Karpas-422 (cell line): ENCODE measurements at regions not wholly inside any gene's neighbourhood (a gene's known extent, or its start where the extent isn't known, plus 50 kb on each side); places are given as distances from the start of the nearest gene placed in this dataset.

Experiments used
- DNase-seq: peaks from one replicate; pipeline ENCODE4 v3.0.0-alpha.2; 2015
- H2AFZ ChIP-seq: fragments of 200-600 bp; sonication (generic); 2 replicates; pipeline ENCODE4 v1.6.1; 2014; ENCODE audit warnings: antibody characterized with exemption, low read length, mixed read lengths
- H3K27ac ChIP-seq: fragments of 200-600 bp; sonication (generic); 2 replicates; pipeline ENCODE4 v1.5.1; 2014; ENCODE audit warnings: mild to moderate bottlenecking, low read length, moderate library complexity
- H3K27me3 ChIP-seq: fragments of 200-600 bp; sonication (generic); 2 replicates; pipeline ENCODE4 v1.6.1; 2014; ENCODE audit warnings: low read length, mixed read lengths
- H3K36me3 ChIP-seq: fragments of 200-600 bp; sonication (generic); 2 replicates; pipeline ENCODE4 v1.6.1; 2014; ENCODE audit warnings: low read length, mixed read lengths; ENCODE audit not compliant: insufficient read depth
- H3K4me1 ChIP-seq: fragments of 200-600 bp; sonication (generic); 2 replicates; pipeline ENCODE4 v1.6.1; 2014; ENCODE audit warnings: mild to moderate bottlenecking, low read length, mixed read lengths
- H3K4me2 ChIP-seq: fragments of 200-600 bp; sonication (generic); 2 replicates; pipeline ENCODE4 v1.6.1; 2014; ENCODE audit warnings: low read length, low read depth, mild to moderate bottlenecking; ENCODE audit not compliant: poor library complexity, severe bottlenecking
- H3K4me3 ChIP-seq: fragments of 200-600 bp; sonication (generic); 2 replicates; pipeline ENCODE4 v1.5.1; 2014; ENCODE audit warnings: mild to moderate bottlenecking, antibody characterized with exemption, low read length, mixed read lengths
- H3K79me2 ChIP-seq: fragments of 200-600 bp; sonication (generic); 2 replicates; pipeline ENCODE4 v1.6.1; 2014; ENCODE audit warnings: mild to moderate bottlenecking, low read length, mixed read lengths
- H3K9ac ChIP-seq: fragments of 200-600 bp; sonication (generic); 2 replicates; pipeline ENCODE4 v1.6.0; 2014; ENCODE audit warnings: low read length
- H3K9me2 ChIP-seq: fragments of 200-600 bp; sonication (generic), shearing (Covaris generic); replicated peaks from 2 replicates; pipeline ENCODE4 v1.6.0; 2014; ENCODE audit warnings: mild to moderate bottlenecking, low read length, moderate library complexity; ENCODE audit not compliant: insufficient read depth
- H3K9me3 ChIP-seq: fragments of 300-700, 200-600 bp; sonication (generic); 2 replicates; pipeline ENCODE4 v1.6.1; 2014; ENCODE audit warnings: low read length, mixed read lengths
- H4K20me1 ChIP-seq: fragments of 200-600 bp; sonication (generic); 2 replicates; pipeline ENCODE4 v1.6.1; 2014; ENCODE audit warnings: mild to moderate bottlenecking, antibody characterized with exemption, low read length, low read depth; ENCODE audit not compliant: insufficient read depth

- H3K9me2 ChIP-seq = no peaks in the 10 kb centered on the region
- H3K36me3 ChIP-seq = no peaks in the 10 kb centered on the region
- H3K9ac ChIP-seq = no peak overlapping the region
- no peaks in the 10 kb centered on the region for H3K9me3 ChIP-seq
- no peaks in the 10 kb centered on the region for H3K79me2 ChIP-seq
- no peak overlapping the region for H3K4me2 ChIP-seq
- DNase-seq = no peak
- no peaks in the 10 kb centered on the region for H3K27me3 ChIP-seq
- no peaks in the 10 kb centered on the region for H3K4me1 ChIP-seq
- no peak overlapping the region for H2AFZ ChIP-seq
- H3K27ac ChIP-seq = no peak overlapping the region
- no peak overlapping the region for H3K4me3 ChIP-seq
- no peaks in the 10 kb centered on the region for H4K20me1 ChIP-seq
Measured at GRCh38 chr4:133968174-133968573, 233.4 kb downstream of the PABPC4L start.

GRCh38 chr4:133960975-133961374 is 240.6 kb downstream of the PABPC4L start:
- Histone ChIP-seq H2AFZ (no peak overlapping the region), H3K79me2 (no peaks in the 10 kb centered on the region), H3K36me3 (no peaks in the 10 kb centered on the region), H3K27me3 (no peaks in the 10 kb centered on the region), H3K9me2 (no peaks in the 10 kb centered on the region; the same call in 1 of the 2 replicates), H3K4me2 (no peak overlapping the region), H3K9ac (no peak overlapping the region), H3K4me3 (no peak overlapping the region), H3K4me1 (no peaks in the 10 kb centered on the region), H3K27ac (no peak overlapping the region), H3K9me3 (no peaks in the 10 kb centered on the region), H4K20me1 (no peaks in the 10 kb centered on the region)
- no peak for DNase-seq

DNA sequence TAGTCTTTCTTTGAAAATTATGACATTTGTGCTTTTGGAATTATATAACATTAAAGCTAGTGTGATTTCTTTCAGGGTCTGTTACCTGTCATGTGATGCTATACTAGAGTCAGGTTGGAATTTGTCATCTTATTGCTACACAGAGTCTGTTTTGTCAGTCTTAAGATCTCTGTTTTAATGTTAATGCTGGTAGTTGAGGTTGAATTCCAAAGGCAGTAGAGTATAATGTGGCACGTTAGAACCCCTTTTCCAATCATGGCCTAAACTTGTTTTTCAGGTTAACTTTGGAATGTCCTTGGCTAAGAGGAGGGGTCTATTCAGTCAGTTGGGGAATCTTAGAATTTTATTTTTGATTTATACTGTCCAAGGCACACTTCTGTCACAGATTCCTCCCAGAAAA is 258.5 kb downstream of the PABPC4L start:
- H4K20me1 ChIP-seq = no peaks in the 10 kb centered on the region

GRCh38 chr4:133938061-133938460 is 263.5 kb downstream of the PABPC4L start:
- no peaks in the 10 kb centered on the region for H3K36me3 ChIP-seq
- H3K9ac ChIP-seq = no peak overlapping the region
- no peak overlapping the region for H3K27ac ChIP-seq
- H3K9me3 ChIP-seq = 0 out of 2 replicates have a peak, but pooled peaks cover 3% of the 10 kb centered on the region
- no peak overlapping the region for H3K4me3 ChIP-seq
- no peaks in the 10 kb centered on the region for H4K20me1 ChIP-seq
- no peaks in the 10 kb centered on the region for H3K79me2 ChIP-seq
- no peak overlapping the region for H3K4me2 ChIP-seq
- no peak for DNase-seq
- H2AFZ ChIP-seq = no peak overlapping the region
- H3K4me1 ChIP-seq = no peaks in the 10 kb centered on the region
- no peaks in the 10 kb centered on the region for H3K9me2 ChIP-seq
- no peaks in the 10 kb centered on the region for H3K27me3 ChIP-seq

More for the DNA sequence above, 258.5 kb downstream of the PABPC4L start:
- Histone ChIP-seq H3K27me3 (no peaks in the 10 kb centered on the region), H3K9me3 (0 out of 2 replicates have a peak, but pooled peaks cover 3% of the 10 kb centered on the region), H3K79me2 (no peaks in the 10 kb centered on the region), H3K36me3 (no peaks in the 10 kb centered on the region), H2AFZ (no peak overlapping the region), H3K4me2 (no peak overlapping the region), H3K4me1 (no peaks in the 10 kb centered on the region), H3K9ac (no peak overlapping the region), H3K9me2 (no peaks in the 10 kb centered on the region), H3K4me3 (no peak overlapping the region), H3K27ac (no peak overlapping the region)
- DNase-seq = no peak

DNA sequence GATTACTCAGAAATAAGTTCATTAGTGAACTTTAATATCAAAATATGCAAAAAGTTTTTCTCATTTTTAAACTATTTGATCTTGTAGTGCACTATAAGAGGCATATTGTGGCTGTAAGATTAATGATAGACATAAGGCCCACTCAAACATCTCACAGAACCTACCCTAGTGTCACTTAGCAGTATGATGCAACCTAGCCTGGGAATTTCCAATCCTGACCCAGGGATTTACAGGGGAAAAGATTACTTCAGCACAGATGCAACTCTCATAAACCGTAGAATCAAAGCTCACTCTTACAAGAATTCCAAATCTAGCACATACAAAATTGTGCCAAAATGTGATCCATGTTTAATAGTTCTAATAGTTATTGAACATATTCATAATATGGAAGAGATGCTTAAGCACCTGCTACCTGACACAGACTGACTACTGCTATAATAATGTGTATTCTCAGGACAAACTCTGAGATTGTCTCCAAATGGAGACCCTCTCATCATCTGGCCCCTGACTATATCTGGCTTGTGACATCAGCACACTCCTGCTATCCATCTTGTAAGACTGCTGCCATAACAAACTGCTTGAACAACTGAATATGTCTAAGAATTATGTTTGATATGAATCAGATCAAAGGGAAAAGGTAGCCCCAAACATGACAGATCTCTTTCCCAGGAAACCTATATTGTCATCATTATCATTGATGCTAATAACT is 271.9 kb downstream of the PABPC4L start:
- H3K4me3 ChIP-seq = no peak overlapping the region
- no peaks in the 10 kb centered on the region for H4K20me1 ChIP-seq
- no peaks in the 10 kb centered on the region for H3K79me2 ChIP-seq
- no peak overlapping the region for H3K27ac ChIP-seq
- no peak overlapping the region for H2AFZ ChIP-seq
- H3K27me3 ChIP-seq = no peaks in the 10 kb centered on the region
- H3K9me3 ChIP-seq = no peaks in the 10 kb centered on the region
- no peaks in the 10 kb centered on the region for H3K9me2 ChIP-seq
- H3K9ac ChIP-seq = no peak overlapping the region
- no peak for DNase-seq
- H3K36me3 ChIP-seq = no peaks in the 10 kb centered on the region
- H3K4me1 ChIP-seq = no peaks in the 10 kb centered on the region
- no peak overlapping the region for H3K4me2 ChIP-seq

DNA sequence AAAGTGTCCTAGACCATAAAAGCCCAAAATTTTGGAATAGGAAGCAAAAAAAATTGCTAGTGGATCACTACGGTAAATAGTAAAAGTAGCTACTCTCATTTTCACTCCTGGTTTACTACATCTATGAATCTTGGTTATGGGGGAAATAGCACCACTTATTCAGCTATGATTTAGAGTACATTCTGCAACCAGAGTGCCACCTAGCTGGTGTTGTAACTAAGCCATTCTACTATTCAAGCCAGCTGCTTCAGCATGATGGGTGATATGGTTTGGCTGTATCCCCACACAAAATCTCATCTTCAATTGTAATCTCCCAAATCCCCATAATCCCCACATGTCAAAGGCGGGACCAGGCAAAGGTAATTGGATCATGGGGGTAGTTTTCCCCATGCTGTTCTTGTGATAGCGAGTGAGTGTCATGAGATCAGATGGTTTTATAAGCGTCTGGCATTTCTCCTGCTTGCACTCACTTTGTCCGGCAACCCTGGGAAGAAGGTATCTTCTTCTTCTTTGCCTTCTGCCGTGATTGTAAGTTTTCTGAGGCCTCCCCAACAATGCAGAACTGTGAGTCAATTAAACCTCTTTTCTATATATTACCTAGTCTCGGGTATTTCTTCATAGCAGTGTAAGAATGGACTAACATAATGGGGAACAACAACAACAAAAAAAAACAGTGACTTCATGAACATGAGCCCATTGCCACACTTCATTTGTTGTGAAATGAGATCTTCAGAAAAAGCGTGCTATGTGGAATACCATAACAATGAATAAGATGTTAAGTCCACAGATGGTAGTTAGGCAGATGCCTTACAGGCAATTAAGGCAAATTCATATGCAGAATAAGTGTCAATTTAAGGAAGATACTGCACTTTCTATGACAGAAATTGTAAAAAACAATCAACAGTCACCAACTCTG is 280.1 kb downstream of the PABPC4L start:
- no peaks in the 10 kb centered on the region for H3K36me3 ChIP-seq
- DNase-seq = peak; percentile 43

GRCh38 chr4:133920236-133920635 is 281.4 kb downstream of the PABPC4L start:
- no peaks in the 10 kb centered on the region for H4K20me1 ChIP-seq
- H2AFZ ChIP-seq = no peak overlapping the region
- H3K79me2 ChIP-seq = no peaks in the 10 kb centered on the region
- no peak overlapping the region for H3K4me3 ChIP-seq
- no peaks in the 10 kb centered on the region for H3K9me2 ChIP-seq
- H3K36me3 ChIP-seq = no peaks in the 10 kb centered on the region
- no peak for DNase-seq
- H3K27ac ChIP-seq = no peak overlapping the region
- no peak overlapping the region for H3K4me2 ChIP-seq
- no peaks in the 10 kb centered on the region for H3K27me3 ChIP-seq
- H3K9ac ChIP-seq = no peak overlapping the region
- H3K4me1 ChIP-seq = no peaks in the 10 kb centered on the region
- no peaks in the 10 kb centered on the region for H3K9me3 ChIP-seq

More for the DNA sequence above, 280.1 kb downstream of the PABPC4L start:
- Histone ChIP-seq H2AFZ (no peak overlapping the region), H3K27ac (no peak overlapping the region), H3K4me1 (no peaks in the 10 kb centered on the region), H3K4me3 (no peak overlapping the region), H3K9ac (no peak overlapping the region), H3K9me3 (no peaks in the 10 kb centered on the region), H3K27me3 (no peaks in the 10 kb centered on the region), H3K9me2 (no peaks in the 10 kb centered on the region), H4K20me1 (no peaks in the 10 kb centered on the region), H3K4me2 (no peak overlapping the region), H3K79me2 (no peaks in the 10 kb centered on the region)

DNA sequence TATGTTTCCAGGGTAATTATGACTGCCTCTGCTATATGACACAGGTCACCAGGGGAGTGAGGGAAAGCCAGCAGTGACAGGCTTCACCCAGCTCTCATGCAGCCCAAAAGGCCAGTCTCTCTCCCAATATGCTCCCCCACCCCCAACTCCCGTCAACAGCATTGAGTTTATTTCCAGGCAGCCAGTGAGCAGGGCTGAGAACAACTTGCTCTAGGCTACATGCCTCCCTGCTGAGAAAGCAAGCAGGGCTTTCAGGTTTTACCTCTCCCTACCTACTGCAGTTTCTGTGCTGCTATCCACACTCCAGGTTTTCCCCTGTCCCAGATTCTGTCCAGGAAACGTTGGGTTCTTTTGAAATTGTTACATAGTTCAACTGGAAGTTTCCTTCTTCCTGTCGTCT is 291.4 kb downstream of the PABPC4L start:
- Histone ChIP-seq H2AFZ (no peak overlapping the region), H3K4me1 (no peaks in the 10 kb centered on the region), H3K36me3 (no peaks in the 10 kb centered on the region), H3K9me3 (no peaks in the 10 kb centered on the region; the same call in 1 of the 2 replicates), H3K79me2 (no peaks in the 10 kb centered on the region), H3K4me3 (no peak overlapping the region), H3K27me3 (no peaks in the 10 kb centered on the region), H3K9ac (no peak overlapping the region), H3K27ac (no peak overlapping the region), H3K9me2 (no peaks in the 10 kb centered on the region), H3K4me2 (no peak overlapping the region), H4K20me1 (no peaks in the 10 kb centered on the region)
- no peak for DNase-seq
